ENCODE measurements at regions not wholly inside any gene's neighbourhood (a gene's known extent, or its start where the extent isn't known, plus 50 kb on each side); places are given as distances from the start of the nearest gene placed in this dataset.

- peaks cover 76% of the 10 kb centered on the region for H3K27me3 Mint-ChIP-seq (ENCODE audit: unreplicated experiment)
- DNase-seq: no peak
- H3K4me1 Mint-ChIP-seq (ENCODE audit: low read depth, unreplicated experiment): no peaks in the 10 kb centered on the region
- H3K27ac Mint-ChIP-seq (ENCODE audit: unreplicated experiment): no peak overlapping the region
- CTCF ChIA-PET: no interaction called here
- peaks cover 2% of the 10 kb centered on the region for H3K9me3 Mint-ChIP-seq (ENCODE audit: low read depth, unreplicated experiment)
- no peak overlapping the region for H3K4me3 Mint-ChIP-seq (ENCODE audit: low read depth, unreplicated experiment)
- no TSS peak for BruUV-seq (replicated peaks)
- H3K36me3 Mint-ChIP-seq (ENCODE audit: insufficient read depth, unreplicated experiment): peaks cover 7% of the 10 kb centered on the region
- TF ChIP-seq CTCF (IDR thresholded peaks at IDR 0.05; ENCODE audit: unreplicated experiment): no peak
- intact Hi-C loops (cut with micrococcal nuclease; ENCODE audit: unreplicated experiment): no loop called here
Measured at GRCh38 chr14:96617635-96618034, 115.5 kb downstream of the PAPOLA start.

- no peaks in the 10 kb centered on the region for H3K9me3 Mint-ChIP-seq (ENCODE audit: low read depth, unreplicated experiment)
- H3K27ac Mint-ChIP-seq (ENCODE audit: unreplicated experiment): no peak overlapping the region
- no peak for DNase-seq
- H3K27me3 Mint-ChIP-seq (ENCODE audit: unreplicated experiment): peaks cover 60% of the 10 kb centered on the region
- CTCF ChIA-PET: no interaction called here
- H3K4me3 Mint-ChIP-seq (ENCODE audit: low read depth, unreplicated experiment): no peak overlapping the region
- BruUV-seq (replicated peaks): no TSS peak
- H3K36me3 Mint-ChIP-seq (ENCODE audit: insufficient read depth, unreplicated experiment): no peaks in the 10 kb centered on the region
- TF ChIP-seq CTCF (IDR thresholded peaks at IDR 0.05; ENCODE audit: unreplicated experiment): no peak
- H3K4me1 Mint-ChIP-seq (ENCODE audit: low read depth, unreplicated experiment): no peaks in the 10 kb centered on the region
- intact Hi-C loops (cut with micrococcal nuclease; ENCODE audit: unreplicated experiment): no loop called here
Measured at GRCh38 chr14:96622926-96623325, 120.7 kb downstream of the PAPOLA start.

DNA sequence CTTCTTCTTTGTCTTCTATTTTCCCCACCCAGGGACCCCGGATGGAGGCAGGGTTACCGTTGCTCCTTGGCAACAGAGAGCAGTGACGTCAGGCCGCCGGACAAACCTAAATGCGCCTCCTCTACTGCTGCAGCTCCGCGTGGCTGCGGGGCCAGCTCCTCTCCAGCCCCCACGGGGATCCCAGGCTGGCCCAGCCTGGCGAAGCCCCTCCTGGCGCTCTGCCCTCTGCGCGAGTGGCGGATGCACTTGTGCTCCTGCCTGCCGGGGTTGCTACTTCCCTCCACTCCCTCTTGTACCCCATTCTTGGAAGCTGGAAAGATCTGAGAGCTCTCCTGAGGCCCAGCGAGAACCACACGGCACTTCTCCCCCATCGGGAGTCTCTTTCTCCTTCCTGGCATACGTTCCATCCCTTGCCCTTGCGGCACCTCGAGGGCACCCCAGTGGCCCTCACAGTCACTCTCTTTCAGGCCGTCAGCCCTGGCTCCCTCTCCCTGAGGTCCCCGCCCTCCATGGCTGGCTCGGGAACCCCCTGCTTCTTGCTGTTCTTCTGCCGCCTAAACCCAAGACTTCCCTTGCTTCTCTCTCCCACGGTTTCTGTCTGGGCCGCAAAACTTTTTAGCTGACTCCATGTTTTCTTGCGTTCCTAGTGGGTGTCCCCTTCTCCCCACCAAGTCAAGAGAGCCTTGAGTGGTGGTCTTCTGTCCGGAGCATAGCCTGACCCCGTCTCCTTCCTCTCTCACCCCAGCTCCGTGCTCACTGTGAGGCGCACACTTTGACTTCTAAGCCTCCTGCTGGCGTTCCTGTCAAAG lies 121.7 kb downstream of the PAPOLA start:
- intact Hi-C loops (cut with micrococcal nuclease; ENCODE audit: unreplicated experiment): no loop called here
- Mint-ChIP-seq H3K4me3 (ENCODE audit: low read depth, unreplicated experiment) (no peak overlapping the region), H3K4me1 (ENCODE audit: low read depth, unreplicated experiment) (no peaks in the 10 kb centered on the region), H3K27me3 (ENCODE audit: unreplicated experiment) (peaks cover 56% of the 10 kb centered on the region), H3K27ac (ENCODE audit: unreplicated experiment) (no peak overlapping the region), H3K9me3 (ENCODE audit: low read depth, unreplicated experiment) (no peaks in the 10 kb centered on the region), H3K36me3 (ENCODE audit: insufficient read depth, unreplicated experiment) (no peaks in the 10 kb centered on the region)
- no TSS peak for BruUV-seq (replicated peaks)
- TF ChIP-seq CTCF (IDR thresholded peaks at IDR 0.05; ENCODE audit: unreplicated experiment): no peak
- CTCF ChIA-PET: no interaction called here
- DNase-seq: no peak

DNA sequence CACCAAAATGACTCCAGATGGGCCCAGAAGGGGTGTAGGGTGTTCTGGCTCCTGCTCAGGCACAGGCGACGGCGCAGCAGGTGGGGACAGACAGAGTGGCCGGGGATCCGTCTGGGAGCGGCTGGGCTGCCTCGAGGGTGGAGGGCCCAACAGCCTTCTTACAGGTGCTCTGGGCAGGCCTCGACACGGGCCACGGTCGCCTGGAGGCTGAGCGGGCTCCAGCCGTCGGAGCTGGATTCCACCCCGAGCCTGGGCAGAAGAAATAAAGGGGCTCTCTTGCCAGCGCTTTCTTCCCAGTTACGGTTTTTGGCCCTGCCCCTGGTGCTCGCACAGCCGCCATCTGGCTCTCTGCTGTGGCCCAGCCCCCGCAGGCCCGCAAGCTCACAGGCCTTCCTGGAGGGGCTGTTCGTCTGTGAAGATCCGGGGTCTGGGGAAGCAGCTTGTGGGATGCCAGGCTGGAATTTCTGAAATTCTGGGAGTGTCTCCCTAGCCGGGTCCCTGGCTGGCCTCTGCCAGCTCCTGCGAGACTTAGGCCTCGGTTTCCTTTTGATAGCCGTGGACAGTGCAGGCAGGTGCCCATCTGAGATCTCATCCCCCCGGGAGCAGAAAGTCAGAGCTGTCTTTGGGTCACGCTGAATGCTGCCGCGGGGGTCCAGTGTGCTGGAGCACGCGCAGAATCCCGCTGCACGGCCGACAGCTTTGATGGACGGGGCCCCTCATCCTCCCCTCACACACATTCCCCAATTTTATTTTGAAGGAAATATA lies 122.7 kb downstream of the PAPOLA start:
- TF ChIP-seq CTCF (IDR thresholded peaks at IDR 0.05; ENCODE audit: unreplicated experiment): no peak
- intact Hi-C loops (cut with micrococcal nuclease; ENCODE audit: unreplicated experiment): no loop called here
- H3K9me3 Mint-ChIP-seq (ENCODE audit: low read depth, unreplicated experiment): no peaks in the 10 kb centered on the region
- H3K27ac Mint-ChIP-seq (ENCODE audit: unreplicated experiment): no peak overlapping the region
- H3K4me1 Mint-ChIP-seq (ENCODE audit: low read depth, unreplicated experiment): no peaks in the 10 kb centered on the region
- peaks cover 49% of the 10 kb centered on the region for H3K27me3 Mint-ChIP-seq (ENCODE audit: unreplicated experiment)
- H3K36me3 Mint-ChIP-seq (ENCODE audit: insufficient read depth, unreplicated experiment): no peaks in the 10 kb centered on the region
- H3K4me3 Mint-ChIP-seq (ENCODE audit: low read depth, unreplicated experiment): no peak overlapping the region
- no peak for DNase-seq
- BruUV-seq (replicated peaks): no TSS peak
- CTCF ChIA-PET: no interaction called here

All from Calu3 (cell line).